ENCODE measurements at regions not wholly inside any gene's neighbourhood (a gene's known extent, or its start where the extent isn't known, plus 50 kb on each side); places are given as distances from the start of the nearest gene placed in this dataset.

DNA sequence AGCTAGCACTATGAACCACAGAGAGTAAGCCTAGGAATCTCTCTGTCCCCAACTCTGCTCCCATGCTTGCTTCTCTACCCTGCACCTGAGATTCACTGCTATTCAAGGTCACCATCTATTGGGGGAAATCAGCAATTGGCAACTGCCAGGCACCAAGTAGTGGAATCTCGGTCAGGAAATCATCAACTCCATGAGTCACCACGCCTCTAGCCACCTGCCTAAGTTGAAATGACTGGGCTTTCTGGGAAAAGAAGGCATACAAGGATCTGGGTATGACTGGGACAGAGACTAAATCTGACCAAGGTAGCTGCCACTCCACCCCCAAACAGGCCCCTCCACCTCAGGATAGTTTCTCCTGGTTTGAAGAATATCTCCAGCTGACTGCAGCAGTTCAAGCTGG is 464.1 kb upstream of the CBLB start:
- TF ChIP-seq, protein P1, sequence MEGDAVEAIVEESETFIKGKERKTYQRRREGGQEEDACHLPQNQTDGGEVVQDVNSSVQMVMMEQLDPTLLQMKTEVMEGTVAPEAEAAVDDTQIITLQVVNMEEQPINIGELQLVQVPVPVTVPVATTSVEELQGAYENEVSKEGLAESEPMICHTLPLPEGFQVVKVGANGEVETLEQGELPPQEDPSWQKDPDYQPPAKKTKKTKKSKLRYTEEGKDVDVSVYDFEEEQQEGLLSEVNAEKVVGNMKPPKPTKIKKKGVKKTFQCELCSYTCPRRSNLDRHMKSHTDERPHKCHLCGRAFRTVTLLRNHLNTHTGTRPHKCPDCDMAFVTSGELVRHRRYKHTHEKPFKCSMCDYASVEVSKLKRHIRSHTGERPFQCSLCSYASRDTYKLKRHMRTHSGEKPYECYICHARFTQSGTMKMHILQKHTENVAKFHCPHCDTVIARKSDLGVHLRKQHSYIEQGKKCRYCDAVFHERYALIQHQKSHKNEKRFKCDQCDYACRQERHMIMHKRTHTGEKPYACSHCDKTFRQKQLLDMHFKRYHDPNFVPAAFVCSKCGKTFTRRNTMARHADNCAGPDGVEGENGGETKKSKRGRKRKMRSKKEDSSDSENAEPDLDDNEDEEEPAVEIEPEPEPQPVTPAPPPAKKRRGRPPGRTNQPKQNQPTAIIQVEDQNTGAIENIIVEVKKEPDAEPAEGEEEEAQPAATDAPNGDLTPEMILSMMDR (IDR thresholded peaks at IDR 0.05): no peak
- no peak for TF ChIP-seq POLR2A (IDR thresholded peaks at IDR 0.05)

Measured in transverse colon (tissue), 3 donors.